Heart left ventricle (tissue), 13 donors: ENCODE measurements at regions not wholly inside any gene's neighbourhood (a gene's known extent, or its start where the extent isn't known, plus 50 kb on each side); places are given as distances from the start of the nearest gene placed in this dataset.

ENCODE experiments used
- POLR2A ChIP-seq, 2 donors: fragments of 450-650 bp; IDR thresholded peaks; one replicate each; pipeline ENCODE4 v1.6.1; 2017; ENCODE audit warnings: antibody characterized with exemption in 2 of 2, mild to moderate bottlenecking in 2 of 2, moderate library complexity in 2 of 2
- TF ChIP-seq, protein P1 (sequence below), 12 donors: fragments of 200-600 bp; sonication (generic) in 4 of 12; IDR thresholded peaks; one replicate each; pipeline versions ENCODE4 v1.5.0 to v1.8.0; 2018 to 2022; ENCODE audit warnings: antibody characterized with exemption in 12 of 12, mild to moderate bottlenecking in 5 of 12
- donor health status: ischemic (EF 13 %, LVEDD 7.1; RV severe dilation, severe dysfunction).
- donor health status: DM: no; HTN: yes; CAD: no.
- donor health status: DM: no; HTN: no; CAD: no.
- donor health status: ischemic (EF 25% LVEDD 6.9; RV normal size, moderate dysfunction).
- donor health status: ischemic (EF 25% LVEDD 5.7; RV mildly dilated, moderate dysfunction).
- donor health status: ischemic (EF 35%, LVEDD 5.7; RV mildly dilated, moderate dysfunction).
- donor health status: nonischemic (EF 11% LVEDD 7.7; RV severe dilation, severe dysfunction).
- donor health status: DM: yes; HTN: yes; CAD: no.
- donor health status: PGD.
- donor health status: ischemic (EF 29% LVEDD 5.4; RV normal size, mild dysfunction).
- donor health status: nonischemic (EF 23%, LVEDD 6.1; RV moderate dilation, normal function).

DNA sequence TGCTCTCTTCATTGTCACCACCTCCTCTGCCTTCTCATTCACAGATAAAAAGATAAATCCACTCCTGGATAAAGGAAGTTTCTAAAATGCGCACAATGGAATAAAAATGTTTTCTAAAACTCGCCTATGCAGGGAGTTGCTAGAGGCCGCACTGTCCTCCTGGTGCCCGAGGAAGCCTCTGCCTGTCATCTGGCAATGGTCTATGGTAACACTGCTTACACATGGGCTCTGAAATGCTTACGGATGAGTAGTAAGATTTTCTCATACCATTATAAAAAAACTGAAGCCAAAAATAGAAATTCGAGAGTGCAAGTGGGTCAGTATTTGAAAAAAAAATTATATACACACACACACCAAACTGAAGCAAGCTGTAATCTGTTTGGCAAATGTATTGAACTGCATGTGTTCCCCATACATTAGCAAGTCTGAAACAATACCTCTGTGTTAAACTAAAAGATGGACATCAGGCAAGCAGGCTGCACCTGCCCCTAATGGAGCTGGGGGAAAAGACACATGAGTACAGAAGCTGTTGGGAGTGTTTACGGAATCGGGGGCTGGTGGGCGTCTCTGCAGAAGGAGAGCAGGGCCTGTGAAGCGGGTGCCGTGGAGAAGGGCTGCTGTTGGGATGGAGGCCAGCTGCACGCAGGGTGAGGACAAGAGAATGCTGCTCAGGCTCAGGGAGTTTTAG, 103.3 kb upstream of the FAT1 start:
- TF ChIP-seq POLR2A (IDR thresholded peaks at IDR 0.05) = no peak
- TF ChIP-seq, protein P1, sequence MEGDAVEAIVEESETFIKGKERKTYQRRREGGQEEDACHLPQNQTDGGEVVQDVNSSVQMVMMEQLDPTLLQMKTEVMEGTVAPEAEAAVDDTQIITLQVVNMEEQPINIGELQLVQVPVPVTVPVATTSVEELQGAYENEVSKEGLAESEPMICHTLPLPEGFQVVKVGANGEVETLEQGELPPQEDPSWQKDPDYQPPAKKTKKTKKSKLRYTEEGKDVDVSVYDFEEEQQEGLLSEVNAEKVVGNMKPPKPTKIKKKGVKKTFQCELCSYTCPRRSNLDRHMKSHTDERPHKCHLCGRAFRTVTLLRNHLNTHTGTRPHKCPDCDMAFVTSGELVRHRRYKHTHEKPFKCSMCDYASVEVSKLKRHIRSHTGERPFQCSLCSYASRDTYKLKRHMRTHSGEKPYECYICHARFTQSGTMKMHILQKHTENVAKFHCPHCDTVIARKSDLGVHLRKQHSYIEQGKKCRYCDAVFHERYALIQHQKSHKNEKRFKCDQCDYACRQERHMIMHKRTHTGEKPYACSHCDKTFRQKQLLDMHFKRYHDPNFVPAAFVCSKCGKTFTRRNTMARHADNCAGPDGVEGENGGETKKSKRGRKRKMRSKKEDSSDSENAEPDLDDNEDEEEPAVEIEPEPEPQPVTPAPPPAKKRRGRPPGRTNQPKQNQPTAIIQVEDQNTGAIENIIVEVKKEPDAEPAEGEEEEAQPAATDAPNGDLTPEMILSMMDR (IDR thresholded peaks at IDR 0.05) = no peak
